GM21786 (cell line): ENCODE measurements at regions not wholly inside any gene's neighbourhood (a gene's known extent, or its start where the extent isn't known, plus 50 kb on each side); places are given as distances from the start of the nearest gene placed in this dataset.

Source experiments
- ATAC-seq: cut with Tn5 transposase; IDR thresholded peaks from one replicate; pipeline ENCODE4 v1.9.1; 2021; ENCODE audit not compliant: unreplicated experiment

DNA sequence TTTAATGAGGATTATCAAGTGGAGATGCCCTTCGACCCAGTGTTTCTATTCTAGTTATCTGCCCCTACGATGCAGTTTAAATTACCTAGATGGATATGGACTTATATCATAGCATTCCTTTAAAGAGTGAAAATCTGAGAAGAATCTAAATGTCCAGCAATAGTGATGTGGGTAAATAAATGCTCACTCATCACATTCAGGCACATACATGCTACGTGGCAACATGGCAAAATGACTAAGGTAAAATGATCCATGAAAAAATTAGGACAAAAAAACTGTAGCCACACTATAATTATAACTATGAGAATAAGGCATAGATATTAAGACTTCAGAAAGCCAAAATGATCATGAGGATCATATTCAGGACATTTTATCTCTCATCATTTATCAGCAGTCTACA, 82.4 kb upstream of the PDE1C start:
- no peak for ATAC-seq

DNA sequence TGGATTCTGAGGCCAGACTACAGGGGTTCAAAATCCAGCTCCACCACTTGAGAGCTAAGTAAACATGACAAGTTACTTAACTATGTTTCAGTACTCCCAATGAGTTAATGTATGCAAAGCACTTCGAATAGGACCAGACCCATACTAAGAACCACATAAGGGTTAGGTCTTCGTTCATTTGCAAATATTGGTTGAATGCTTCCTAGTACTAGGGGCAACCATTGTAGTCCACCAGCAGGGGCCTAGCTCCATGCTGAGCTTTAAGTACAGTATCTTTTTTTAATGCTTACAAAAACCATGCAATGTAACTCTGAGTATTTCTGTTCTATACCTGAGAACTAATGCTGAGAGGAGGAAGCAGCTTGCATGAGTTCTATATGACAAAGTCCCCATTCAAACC, 80.4 kb upstream of the PDE1C start:
- ATAC-seq = no peak

DNA sequence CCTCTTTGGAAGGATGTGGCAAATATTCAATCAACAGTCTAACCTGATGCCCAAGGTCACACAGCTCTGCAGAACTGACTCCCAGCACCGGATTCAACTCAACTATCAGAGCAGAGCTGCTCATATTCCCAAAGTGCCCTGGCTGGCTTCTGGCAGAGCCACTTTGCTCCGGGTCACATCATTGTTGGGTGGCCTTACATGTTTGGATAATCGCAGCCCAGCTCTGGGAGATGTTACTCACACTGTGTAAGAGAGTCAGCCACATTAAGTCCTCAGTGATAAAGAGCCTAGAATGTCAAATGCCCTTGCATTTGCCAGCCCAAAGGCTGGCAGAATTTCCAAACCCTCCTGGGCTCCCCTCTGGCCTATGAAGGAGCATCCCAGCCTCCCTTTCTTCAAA, 79.8 kb upstream of the PDE1C start:
- ATAC-seq = no peak

DNA sequence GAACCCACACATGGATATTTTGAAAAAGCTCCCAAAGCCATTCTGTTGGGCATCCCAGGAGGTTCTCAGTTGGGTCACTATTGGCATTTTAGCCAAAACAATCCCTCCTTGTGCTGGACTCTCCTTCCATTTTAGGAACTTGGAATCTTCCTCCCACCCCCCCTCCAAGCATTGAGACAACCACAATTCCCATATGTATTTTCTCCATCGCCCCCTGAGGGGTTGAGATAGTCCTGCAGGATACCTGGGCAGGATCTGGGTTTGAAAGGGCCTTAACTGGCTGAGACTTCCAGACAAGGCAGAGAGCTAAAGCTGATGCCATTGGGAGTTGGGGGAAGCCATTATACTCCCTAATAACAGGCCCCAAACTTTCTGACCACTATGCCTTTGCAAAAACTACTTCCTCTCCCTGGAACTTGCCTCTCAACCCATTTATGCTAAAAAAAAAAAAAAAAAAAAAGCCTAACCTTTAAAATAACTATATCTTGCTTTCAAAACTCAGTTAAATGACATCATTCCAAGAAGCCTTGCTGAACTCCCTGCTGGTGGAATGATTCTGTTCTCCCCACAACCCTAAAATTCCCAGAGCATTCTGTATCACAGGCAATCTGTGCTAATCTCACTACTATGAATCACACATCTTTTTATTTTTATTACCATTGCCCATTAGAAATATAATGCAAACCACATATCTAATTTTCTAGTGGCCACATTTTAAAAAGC, 77.5 kb upstream of the PDE1C start:
- ATAC-seq = no peak

DNA sequence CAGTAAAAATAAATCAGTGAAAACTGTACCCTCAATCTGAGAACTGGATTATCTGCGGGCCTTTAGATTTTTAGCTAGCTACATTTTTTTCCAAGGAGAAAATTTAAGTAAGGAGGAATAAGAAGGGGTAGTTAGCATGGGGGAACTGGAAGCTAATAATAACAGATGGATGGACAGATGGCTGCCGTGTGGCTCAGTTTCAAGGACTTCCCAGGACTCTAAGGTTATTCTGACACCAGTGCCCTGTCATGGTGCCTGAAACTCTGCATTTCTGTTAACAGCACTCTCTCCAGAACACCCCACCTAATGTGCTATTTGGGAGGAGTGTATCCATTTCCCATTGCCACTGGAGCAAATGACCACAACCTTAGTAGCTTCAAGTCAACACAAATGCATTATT, 75.7 kb upstream of the PDE1C start:
- ATAC-seq = no peak

DNA sequence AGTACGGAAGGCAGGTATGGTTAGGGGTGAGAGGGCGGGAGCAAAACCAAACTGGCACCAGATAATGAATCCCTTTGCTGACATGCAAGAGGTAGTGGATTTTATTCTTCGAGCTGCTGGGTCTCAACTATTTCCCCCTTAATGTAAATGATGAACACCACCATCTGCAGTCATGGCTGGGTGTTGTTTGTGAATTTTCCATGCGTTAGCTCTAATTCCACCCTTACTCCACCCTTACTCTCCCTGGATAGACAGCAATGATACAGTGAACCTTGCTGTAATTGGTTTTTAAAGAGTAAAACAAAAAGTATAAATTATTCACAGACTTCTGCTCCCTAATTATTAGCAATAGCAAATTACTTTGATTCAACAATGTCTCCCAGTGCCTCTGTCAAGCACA, 74.5 kb upstream of the PDE1C start:
- no peak for ATAC-seq

DNA sequence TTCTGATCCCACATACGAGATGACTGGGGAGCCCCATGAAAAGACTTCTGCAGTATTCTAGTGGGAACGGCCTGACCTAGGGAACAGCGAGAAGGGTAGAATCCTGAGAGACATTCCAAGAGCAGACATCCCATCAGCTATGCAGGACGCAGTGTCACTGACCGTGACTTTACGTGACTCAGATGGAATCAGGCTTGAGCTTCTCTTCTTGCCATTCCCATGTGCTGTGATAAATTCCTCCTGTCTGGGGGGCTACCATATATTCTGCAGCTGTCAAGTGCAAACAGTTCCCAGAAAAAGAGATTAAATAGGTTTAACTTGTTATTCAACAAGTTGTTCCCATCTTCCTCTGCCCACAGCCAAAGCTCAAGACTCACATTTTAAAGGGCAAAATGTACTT, 73.1 kb upstream of the PDE1C start:
- ATAC-seq = no peak

DNA sequence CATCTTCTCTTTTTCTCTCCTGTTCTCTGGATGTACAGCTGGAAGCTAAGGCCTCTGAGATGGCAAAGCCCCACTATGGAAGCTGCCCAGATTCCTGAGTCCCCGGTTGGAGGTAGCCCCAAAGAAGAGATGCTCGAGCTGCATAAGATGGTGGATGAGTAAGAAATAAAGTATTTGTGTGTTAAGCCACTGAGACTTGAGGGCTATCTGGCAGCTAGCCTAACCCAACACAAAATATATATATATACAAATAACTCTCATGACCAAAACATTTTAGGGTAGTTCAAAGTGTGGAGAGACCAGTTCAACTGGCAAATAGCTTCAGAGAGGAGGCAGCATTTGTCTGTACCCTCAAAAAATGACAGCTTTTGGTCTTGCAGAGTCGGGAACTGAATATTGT, 72.4 kb upstream of the PDE1C start:
- ATAC-seq = no peak

DNA sequence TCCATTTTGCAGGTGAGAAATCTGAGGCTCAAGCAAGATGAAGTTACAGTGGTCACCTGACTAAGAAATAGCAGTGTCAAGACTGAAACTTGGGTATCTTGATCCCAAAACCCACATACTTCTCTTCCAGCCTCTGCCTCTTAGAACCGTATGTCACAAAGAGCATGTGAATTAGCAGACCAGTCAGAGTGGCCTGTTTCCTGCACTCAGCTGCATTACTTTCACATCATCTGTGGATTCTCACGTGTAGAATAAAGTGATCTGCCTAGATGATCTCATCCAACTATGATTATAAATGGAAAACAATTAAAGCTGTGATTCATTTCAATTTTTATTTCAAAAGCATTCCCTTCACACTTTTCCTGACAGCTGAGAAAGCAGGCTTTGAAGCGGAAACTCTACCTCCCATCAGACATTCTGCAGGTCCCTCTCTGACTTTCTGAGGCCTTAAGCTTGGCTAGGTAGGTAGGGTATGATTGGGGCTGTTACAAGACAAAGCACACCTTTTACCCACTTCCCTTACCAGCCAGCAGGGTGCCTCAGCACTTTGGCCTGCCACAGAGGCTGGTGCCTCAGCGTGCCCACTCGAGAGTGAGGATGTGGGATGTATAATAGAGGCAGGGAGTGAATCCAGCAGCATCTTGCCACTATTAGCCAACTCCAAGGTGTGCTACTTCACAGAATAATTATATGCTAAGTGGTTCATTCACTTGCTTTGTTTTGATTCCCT, 70.2 kb upstream of the PDE1C start:
- ATAC-seq = no peak

DNA sequence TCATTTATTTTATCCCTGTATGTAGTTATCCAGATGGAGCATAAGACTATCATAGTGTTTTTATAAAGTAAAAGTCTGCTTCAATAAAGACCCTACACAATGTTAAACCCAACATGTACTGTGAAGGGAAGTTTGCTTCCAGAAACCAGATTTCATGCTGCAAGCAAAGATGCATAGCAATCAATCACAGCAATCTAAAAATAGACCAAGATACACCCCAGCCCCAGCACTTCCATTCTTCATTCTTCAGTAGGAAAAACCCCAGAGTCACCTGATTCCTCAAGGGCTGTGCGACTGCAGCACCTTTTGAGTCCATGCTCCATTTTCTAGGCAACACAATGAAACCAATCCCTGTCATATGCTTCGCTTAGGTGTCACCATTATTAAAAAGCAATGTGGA, 66.9 kb upstream of the PDE1C start:
- no peak for ATAC-seq

DNA sequence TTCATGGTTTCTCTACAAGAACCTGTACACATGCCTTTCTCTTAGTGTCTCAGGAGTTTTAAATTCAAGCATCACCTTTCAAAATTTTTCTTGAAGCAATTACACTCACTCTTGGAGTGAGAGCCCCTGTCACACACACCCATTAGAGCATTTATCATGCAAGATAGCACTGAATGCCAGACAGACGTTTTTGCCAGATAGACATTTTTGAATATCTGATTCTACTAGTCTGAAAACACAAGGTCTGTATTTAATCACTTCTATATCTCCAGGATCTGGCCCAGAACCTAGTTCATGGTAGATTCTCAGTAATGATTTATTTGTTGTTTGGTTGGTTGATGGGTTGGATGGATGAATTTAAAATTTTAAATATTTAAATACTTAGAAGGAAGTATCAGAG, 60.9 kb upstream of the PDE1C start:
- ATAC-seq = no peak

DNA sequence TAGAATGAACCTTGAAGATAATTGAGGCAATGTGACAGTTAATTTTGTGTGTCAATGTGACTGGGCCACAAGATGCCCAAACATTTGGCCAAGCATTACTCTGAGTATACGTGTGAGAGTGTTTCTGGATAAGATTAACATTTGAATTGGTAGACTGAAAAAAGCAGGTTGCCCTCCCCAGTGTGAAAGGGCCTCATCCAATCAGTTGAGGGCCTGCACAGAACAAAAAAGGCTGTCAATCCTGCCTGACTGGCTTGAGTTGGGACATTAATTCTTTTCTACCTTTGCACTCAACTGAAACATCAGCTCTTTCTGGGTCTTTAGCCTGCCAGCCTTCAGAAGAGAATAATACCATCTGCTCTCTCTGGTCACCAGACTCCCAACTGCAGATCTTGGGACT, 56.6 kb upstream of the PDE1C start:
- no peak for ATAC-seq
